COR-L47 (cell line): ENCODE measurements at regions not wholly inside any gene's neighbourhood (a gene's known extent, or its start where the extent isn't known, plus 50 kb on each side); places are given as distances from the start of the nearest gene placed in this dataset.
"Not testable (repeated sequence)": the region's sequence is repeated elsewhere in the genome, so short reads cannot be mapped to it uniquely, and the experiment has no call there.

Experiments used
- DNase-seq: peaks from one replicate; lab custom pipeline; 2025; lab: John Stamatoyannopoulos, UW

DNA sequence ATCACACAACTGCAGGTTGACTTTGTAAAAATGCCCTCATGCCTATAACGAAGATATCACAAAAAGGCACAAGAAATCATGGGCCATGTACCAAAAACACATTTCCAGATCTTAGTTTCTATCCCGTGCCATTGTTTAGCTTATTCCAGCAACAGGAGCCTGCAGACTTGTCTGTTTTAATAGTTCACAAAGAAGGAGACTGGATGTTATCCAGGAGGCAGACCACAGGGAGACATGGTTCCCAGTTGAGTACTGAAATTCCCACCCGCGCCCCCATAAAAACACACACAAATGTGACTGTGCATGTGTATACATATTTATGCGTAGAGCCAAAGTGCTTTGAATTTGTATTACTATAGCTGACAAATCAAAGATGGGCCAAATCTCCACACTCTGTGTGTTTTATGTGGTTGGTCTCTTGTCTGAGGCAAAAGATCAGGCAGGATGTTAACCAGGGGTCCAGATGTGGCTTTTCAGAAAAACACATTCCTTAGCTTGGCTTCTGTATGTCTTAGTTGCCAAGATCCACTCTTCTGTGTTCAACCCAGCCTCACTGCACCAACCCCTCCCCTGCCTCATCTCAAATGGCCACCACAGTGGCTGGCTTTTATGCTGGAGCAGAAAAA lies 469.2 kb upstream of the DIPK2B start:
- DNase-seq, result no peak

GRCh38 chrX:45668686-45669443 lies 468.2 kb upstream of the DIPK2B start:
- no peak for DNase-seq

DNA sequence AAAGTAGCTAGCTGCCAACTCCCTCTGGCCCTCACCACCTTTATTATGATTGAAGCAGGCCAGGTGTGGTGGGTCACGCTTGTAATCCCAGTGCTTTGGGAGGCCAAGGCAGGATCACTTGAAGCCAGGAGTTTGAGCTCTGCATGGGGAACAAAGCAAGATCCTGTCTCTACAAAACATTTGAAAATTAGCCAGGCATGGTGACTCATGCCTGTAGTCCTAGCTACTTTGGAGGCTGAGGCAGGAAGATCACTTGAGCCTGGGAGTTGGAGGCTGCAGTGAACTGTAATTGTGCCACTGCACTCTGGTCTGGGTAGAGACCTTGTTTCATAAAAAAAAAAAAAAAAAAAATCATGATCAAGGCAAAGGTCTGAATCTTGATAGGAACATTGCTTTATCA lies 467.0 kb upstream of the DIPK2B start:
- DNase-seq, result no peak

GRCh38 chrX:45664727-45665290 lies 464.1 kb upstream of the DIPK2B start:
- DNase-seq, result no peak

GRCh38 chrX:45660477-45660876 lies 459.8 kb upstream of the DIPK2B start:
- no peak for DNase-seq

- no peak for DNase-seq
Measured at GRCh38 chrX:45633419-45633818, 432.7 kb upstream of the DIPK2B start.

GRCh38 chrX:45632506-45632905 lies 431.8 kb upstream of the DIPK2B start:
- DNase-seq, result no peak

GRCh38 chrX:45630078-45630477 lies 429.4 kb upstream of the DIPK2B start:
- DNase-seq, result no peak

DNA sequence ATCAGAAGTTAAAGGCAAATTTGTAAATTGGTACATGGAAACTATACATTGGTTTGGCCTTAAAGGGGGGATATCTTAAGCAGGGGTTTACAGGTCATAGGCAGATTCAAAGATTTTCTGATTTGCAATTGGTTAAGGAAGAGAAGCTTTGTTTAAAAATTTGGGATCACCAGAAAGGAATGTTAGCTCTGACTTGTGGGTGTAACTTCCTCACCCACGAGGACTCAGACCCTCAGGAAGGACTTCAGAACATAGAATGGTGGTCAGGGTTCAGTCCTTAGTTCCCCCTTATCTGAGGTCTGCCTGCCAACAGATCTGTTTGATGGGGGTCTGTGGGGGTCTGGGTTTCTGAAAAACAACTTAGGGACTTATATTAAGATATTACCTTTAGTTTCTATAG lies 427.4 kb upstream of the DIPK2B start:
- DNase-seq, result no peak

GRCh38 chrX:45623266-45623665 lies 422.6 kb upstream of the DIPK2B start:
- DNase-seq, result peak; percentile 0

- DNase-seq, result no peak
Measured at GRCh38 chrX:45622538-45622937, 421.9 kb upstream of the DIPK2B start.

- DNase-seq, result no peak
Measured at GRCh38 chrX:45622042-45622423, 421.4 kb upstream of the DIPK2B start.

- DNase-seq, result no peak
Measured at GRCh38 chrX:45621376-45622041, 420.8 kb upstream of the DIPK2B start.

DNA sequence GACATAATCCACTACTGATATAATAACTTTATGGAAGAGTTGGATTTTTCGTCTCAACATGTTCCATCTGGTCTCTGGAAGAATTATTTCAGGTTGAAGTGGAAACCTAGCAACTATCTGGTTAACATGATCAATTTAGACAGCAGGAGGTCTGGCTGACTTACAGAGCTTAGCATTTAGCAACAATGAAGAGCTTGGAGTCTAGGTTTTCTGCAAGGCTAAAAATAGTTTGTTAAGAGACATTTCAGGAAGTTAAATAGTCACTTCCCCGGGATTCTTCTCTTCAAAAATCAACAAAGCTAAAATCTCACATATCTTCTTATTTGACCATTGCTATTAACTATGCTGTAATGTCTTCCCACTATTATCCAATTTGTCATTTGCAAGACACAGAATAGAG lies 418.6 kb upstream of the DIPK2B start:
- DNase-seq, result peak; percentile 3

DNA sequence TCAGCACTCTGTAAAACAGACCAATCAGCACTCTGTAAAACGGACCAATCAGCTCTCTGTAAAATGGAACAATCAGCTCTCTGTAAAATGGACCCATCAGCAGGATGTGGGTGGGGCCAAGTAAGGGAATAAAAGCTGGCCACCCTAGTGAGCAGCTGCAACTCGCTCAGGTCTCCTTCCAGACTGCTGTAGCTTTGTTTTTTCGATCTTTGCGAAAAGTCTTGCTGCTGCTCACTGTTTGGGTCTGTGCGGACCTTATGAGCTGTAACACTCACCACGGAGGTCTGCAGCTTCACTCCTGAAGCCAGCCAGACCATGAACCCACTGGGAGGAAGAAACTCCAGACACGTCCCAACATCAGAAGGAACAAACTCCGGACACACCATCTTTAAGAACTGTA lies 414.9 kb upstream of the DIPK2B start:
- not testable (repeated sequence) for DNase-seq

GRCh38 chrX:45614853-45615252 lies 414.2 kb upstream of the DIPK2B start:
- DNase-seq, result no peak

DNA sequence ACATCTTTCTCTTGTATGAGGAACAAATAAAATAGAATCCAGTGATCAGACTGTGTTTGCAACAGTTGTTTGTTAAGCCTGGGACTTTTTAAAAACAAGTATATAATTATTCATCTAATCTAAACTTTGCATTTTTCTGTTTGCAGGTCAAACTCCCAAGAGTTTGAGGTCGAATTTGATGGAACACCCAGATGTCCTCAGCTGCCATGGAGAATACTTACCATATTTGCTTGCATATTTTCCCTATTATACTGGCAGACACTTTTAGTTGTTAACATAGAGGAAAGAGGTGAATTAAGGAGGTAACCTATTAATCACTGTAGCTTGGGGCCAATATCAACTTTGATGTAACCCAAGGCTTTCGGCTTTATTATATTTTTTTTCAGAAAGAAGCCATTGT lies 401.5 kb upstream of the DIPK2B start:
- DNase-seq, result no peak

GRCh38 chrX:45601052-45601451 lies 400.4 kb upstream of the DIPK2B start:
- no peak for DNase-seq

GRCh38 chrX:45598861-45599260 lies 398.2 kb upstream of the DIPK2B start:
- no peak for DNase-seq

DNA sequence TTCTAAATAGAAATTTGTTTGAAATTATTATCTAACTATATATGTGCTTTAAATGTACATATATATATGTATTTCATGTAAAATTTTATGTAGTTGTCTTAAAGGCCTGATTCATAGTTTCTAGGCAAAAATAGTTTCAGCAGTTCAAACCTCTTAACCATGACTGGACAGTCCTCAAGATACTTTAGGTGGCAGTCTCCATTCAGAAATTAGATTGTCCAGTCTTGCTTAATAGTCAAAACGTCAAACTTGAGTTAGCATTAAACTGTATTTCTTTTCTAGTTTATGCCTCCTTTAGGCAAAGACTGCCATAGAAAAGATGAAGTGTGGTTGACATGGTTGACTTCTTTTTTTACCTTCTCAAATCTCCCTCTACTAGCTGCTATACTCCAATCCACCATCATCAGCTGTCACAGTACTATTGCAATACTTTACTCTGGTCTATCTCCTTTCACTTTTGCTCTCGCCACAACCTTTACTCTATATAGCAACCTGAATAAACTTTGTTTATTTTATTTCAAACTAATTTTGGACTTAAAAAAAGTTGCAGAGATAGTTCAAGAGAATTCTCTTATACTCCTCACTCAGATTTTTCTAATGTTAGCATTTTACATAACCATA lies 395.6 kb upstream of the DIPK2B start:
- no peak for DNase-seq

DNA sequence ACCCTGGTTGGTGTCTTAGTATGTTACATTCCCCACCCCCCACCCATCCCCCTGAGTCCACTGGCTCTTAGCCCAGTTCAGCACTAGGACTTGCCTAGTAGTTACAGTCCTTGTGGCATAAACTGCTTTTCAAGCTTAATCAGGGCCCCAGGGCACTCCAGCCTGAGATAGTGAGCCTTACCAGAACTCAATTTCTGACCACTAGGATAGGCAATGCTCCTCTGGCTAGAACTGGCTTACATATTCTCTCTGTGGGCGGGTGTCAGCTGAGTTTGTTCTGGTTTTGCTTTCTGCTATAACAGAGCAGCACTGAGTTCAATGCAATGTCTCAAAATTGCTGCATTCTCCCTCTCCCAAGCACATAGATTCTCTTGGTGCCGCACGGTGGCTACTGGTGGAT lies 391.4 kb upstream of the DIPK2B start:
- DNase-seq, result no peak

DNA sequence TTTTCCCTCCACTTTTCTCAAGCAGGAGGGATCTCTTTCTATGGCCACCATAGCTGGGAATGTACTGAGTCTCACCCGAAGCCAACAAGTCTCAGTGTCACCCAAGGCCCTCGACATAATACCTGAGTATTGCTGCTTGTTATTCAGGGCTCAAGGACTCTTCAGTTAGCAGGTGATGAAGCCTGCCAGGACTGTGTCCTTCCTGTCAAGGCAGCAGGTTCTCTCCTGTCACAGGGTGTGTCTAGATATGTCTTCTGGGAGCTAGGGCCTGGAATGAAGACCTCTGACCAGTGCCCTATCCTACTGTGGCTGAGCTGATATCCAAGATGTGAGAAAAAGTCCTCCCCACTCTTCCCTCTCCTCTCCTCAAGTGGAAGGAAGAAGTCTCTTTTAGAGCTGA lies 391.0 kb upstream of the DIPK2B start:
- DNase-seq, result no peak

DNA sequence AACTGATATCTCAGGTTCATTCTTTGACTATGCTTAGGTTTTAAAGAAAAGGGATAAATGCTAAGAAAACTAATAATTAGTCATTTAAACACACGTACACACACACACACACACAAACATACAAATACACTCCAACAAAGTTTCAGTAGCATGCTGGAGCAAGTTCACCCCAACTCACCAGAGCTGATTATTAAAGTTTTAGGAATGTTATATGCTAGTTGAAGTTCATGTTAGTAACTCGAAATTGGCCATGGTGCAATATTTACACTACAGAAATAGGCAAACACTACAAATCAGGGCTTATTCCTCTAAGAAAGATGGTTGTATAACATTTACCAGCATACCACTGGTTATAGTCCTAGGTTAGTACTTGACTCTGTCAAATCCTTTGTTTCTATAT lies 384.0 kb upstream of the DIPK2B start:
- no peak for DNase-seq
